MM.1S (cell line): ENCODE measurements at regions not wholly inside any gene's neighbourhood (a gene's known extent, or its start where the extent isn't known, plus 50 kb on each side); places are given as distances from the start of the nearest gene placed in this dataset.

ENCODE experiments used
- DNase-seq: peaks from one replicate; pipeline ENCODE4 v3.0.0-alpha.2; 2015
- H2AFZ ChIP-seq: fragments of 300-600 bp; sonication (generic); 2 replicates; pipeline ENCODE4 v1.6.0; 2016; ENCODE audit warnings: antibody characterized with exemption, low read length
- H3F3A ChIP-seq: fragments of 300-600 bp; sonication (generic); 2 replicates; pipeline ENCODE4 v1.6.1; 2016; ENCODE audit warnings: mild to moderate bottlenecking, antibody characterized with exemption, low read length, moderate library complexity, mixed read lengths; ENCODE audit not compliant: insufficient read depth
- H3K27ac ChIP-seq: fragments of 300-600 bp; sonication (generic); 2 replicates; pipeline ENCODE4 v1.5.1; 2016; ENCODE audit warnings: mild to moderate bottlenecking, low read length
- H3K27me3 ChIP-seq: fragments of 300-600 bp; sonication (generic); replicated peaks from 2 replicates; pipeline ENCODE4 v1.6.0; 2016; ENCODE audit warnings: low read length; ENCODE audit not compliant: insufficient read depth
- H3K36me3 ChIP-seq: fragments of 300-600 bp; sonication (generic); replicated peaks from 2 replicates; pipeline ENCODE4 v1.6.1; 2016; ENCODE audit warnings: mild to moderate bottlenecking, low read length, mixed read lengths; ENCODE audit not compliant: insufficient read depth
- H3K4me1 ChIP-seq: fragments of 300-600 bp; sonication (generic); 2 replicates; pipeline ENCODE4 v1.6.1; 2016; ENCODE audit warnings: low read length, mixed read lengths
- H3K4me2 ChIP-seq: fragments of 300-600 bp; sonication (generic); 2 replicates; pipeline ENCODE4 v1.6.0; 2016; ENCODE audit warnings: low read depth, low read length
- H3K4me3 ChIP-seq: fragments of 300-600 bp; sonication (generic); 2 replicates; pipeline ENCODE4 v1.5.1; 2016; ENCODE audit warnings: low read length, mixed read lengths
- H3K79me2 ChIP-seq: fragments of 300-600 bp; sonication (generic); 2 replicates; pipeline ENCODE4 v1.6.1; 2016; ENCODE audit warnings: mixed run types, low read length, mixed read lengths
- H3K9ac ChIP-seq: fragments of 300-600 bp; sonication (generic); 2 replicates; pipeline ENCODE4 v1.6.1; 2016; ENCODE audit warnings: low read length, mixed read lengths
- H3K9me2 ChIP-seq: fragments of 300-600 bp; sonication (generic); replicated peaks from 2 replicates; pipeline ENCODE4 v1.6.1; 2016; ENCODE audit warnings: mild to moderate bottlenecking, low read length, mixed read lengths; ENCODE audit not compliant: insufficient read depth
- H3K9me3 ChIP-seq: fragments of 300-600 bp; sonication (generic); replicated peaks from 2 replicates; pipeline ENCODE4 v1.6.1; 2016; ENCODE audit warnings: mild to moderate bottlenecking, low read length, mixed read lengths; ENCODE audit not compliant: insufficient read depth
- H4K20me1 ChIP-seq: fragments of 300-600 bp; sonication (generic); 2 replicates; pipeline ENCODE4 v1.6.1; 2016; ENCODE audit warnings: mild to moderate bottlenecking, low read length, moderate library complexity, mixed read lengths; ENCODE audit not compliant: insufficient read depth
- CTCF ChIP-seq: fragments of 300-600 bp; sonication (generic); IDR thresholded peaks from 2 replicates; pipeline ENCODE4 v1.5.1; 2016; ENCODE audit warnings: antibody characterized with exemption, low read length, mixed read lengths
- EZH2 ChIP-seq: fragments of 300-600 bp; sonication (generic); optimal IDR thresholded peaks from 2 replicates; pipeline ENCODE3; 2017; ENCODE audit warnings: low read depth, mild to moderate bottlenecking, antibody characterized with exemption, low read length, mixed read lengths
- EZH2phosphoT487 ChIP-seq: fragments of 300-600 bp; sonication (generic); IDR thresholded peaks from 2 replicates; pipeline ENCODE4 v1.6.1; 2018; ENCODE audit warnings: antibody characterized with exemption, low read length

DNA sequence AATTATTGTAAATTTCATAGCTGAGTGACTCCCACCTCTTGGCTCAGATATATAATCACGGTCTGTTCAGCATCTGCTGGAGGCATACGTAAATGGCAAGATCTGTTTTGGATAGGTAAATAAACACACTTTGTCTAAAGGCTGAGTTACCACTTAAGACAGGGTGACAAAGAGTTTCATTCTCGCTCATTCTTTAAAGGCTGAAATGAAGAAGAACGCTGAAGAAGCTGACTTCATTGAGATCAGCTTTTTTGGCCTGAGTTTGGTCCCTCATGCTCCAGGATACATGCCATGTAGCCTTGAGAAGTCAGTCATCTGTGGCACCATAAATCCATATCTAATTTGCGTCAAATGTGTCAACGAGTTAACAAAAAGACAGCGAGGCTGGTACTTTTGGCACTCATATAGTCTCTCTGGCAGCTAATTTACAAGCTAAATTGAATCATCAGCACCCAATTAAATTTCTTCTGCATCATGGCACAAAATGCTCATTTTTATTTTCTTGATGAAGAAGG is 309.9 kb downstream of the GPAM start:
- no peak for TF ChIP-seq EZH2phosphoT487
- Histone ChIP-seq H3F3A (no peaks in the 10 kb centered on the region), H2AFZ (no peak overlapping the region), H3K36me3 (no peaks in the 10 kb centered on the region), H3K9me2 (no peaks in the 10 kb centered on the region), H3K27ac (no peak overlapping the region), H3K4me1 (peaks cover 9% of the 10 kb centered on the region), H3K27me3 (no peaks in the 10 kb centered on the region), H3K4me2 (no peak overlapping the region), H3K79me2 (no peaks in the 10 kb centered on the region), H3K9me3 (no peaks in the 10 kb centered on the region), H3K9ac (no peak overlapping the region), H3K4me3 (no peak overlapping the region), H4K20me1 (no peaks in the 10 kb centered on the region)
- no peak for DNase-seq

GRCh38 chr10:111874576-111874975 is 309.0 kb downstream of the GPAM start:
- no peak for DNase-seq
- Histone ChIP-seq H3K4me3 (no peak overlapping the region), H3K27me3 (no peaks in the 10 kb centered on the region), H3K36me3 (no peaks in the 10 kb centered on the region), H2AFZ (no peak overlapping the region), H3K4me1 (peaks cover 9% of the 10 kb centered on the region), H3K9ac (no peak overlapping the region), H4K20me1 (no peaks in the 10 kb centered on the region), H3K27ac (no peak overlapping the region), H3F3A (no peaks in the 10 kb centered on the region), H3K79me2 (no peaks in the 10 kb centered on the region), H3K4me2 (no peak overlapping the region), H3K9me2 (no peaks in the 10 kb centered on the region), H3K9me3 (no peaks in the 10 kb centered on the region)
- no peak for TF ChIP-seq CTCF
- TF ChIP-seq EZH2: no peak
- TF ChIP-seq EZH2phosphoT487: no peak

DNA sequence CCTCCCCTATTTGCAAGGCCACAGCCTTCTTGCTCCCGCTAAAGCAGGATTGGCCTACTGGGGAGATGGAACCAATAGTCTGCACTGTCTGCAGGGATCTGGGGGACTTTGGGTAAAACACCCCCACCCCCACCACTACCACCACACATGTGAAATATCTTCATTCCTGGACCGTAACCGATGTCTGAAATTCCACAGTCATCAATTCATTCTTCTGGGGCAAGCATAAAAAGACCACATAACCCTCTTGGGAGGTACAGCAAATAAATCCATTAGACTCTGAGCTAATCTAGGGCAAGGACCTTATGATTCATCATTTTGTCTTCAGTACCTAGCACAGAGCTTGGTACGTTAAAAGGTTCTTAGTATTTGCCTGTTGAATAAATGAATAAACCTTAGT is 307.8 kb downstream of the GPAM start:
- Histone ChIP-seq H4K20me1 (no peaks in the 10 kb centered on the region), H3K27me3 (no peaks in the 10 kb centered on the region), H3K27ac (no peak overlapping the region), H3K9me3 (no peaks in the 10 kb centered on the region), H3K4me2 (no peak overlapping the region), H3K4me1 (peaks cover 9% of the 10 kb centered on the region), H3K9me2 (no peaks in the 10 kb centered on the region), H3K9ac (no peak overlapping the region), H3K36me3 (no peaks in the 10 kb centered on the region), H3K4me3 (no peak overlapping the region), H3F3A (no peaks in the 10 kb centered on the region), H3K79me2 (no peaks in the 10 kb centered on the region), H2AFZ (no peak overlapping the region)
- DNase-seq: no peak
- TF ChIP-seq EZH2phosphoT487 (no peak), CTCF (no peak), EZH2 (no peak)

DNA sequence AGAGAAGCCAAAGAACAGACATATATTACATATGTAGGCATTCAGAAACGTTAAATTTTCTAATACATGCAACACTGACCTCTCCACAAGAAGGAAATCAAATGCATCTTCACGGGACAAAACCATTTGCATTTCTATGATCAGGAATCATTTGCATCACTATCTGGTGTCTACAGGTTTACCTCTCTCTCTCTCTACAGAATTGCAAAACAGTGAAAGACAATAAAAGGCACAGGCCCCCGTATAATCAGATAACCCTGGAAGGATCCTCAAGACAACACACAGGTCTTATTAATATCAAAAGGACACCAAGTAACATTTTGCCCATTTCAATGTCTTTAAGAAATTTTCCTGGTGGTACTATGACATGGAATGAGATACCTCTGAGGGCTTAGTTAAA is 306.3 kb downstream of the GPAM start:
- no peaks in the 10 kb centered on the region for H3K27me3 ChIP-seq
- H3K79me2 ChIP-seq: no peaks in the 10 kb centered on the region
- no peak overlapping the region for H3K4me2 ChIP-seq
- no peak overlapping the region for H3K27ac ChIP-seq
- H3K36me3 ChIP-seq: no peaks in the 10 kb centered on the region
- no peaks in the 10 kb centered on the region for H3K9me3 ChIP-seq
- no peaks in the 10 kb centered on the region for H4K20me1 ChIP-seq
- TF ChIP-seq EZH2phosphoT487 (no peak), EZH2 (no peak), CTCF (no peak)
- H3K4me1 ChIP-seq: peaks cover 7% of the 10 kb centered on the region
- H3K4me3 ChIP-seq: no peak overlapping the region
- H3F3A ChIP-seq: no peaks in the 10 kb centered on the region
- no peaks in the 10 kb centered on the region for H3K9me2 ChIP-seq
- H3K9ac ChIP-seq: no peak overlapping the region
- H2AFZ ChIP-seq: no peak overlapping the region
- DNase-seq: no peak
